HCT116 (cell line): ENCODE measurements at regions not wholly inside any gene's neighbourhood (a gene's known extent, or its start where the extent isn't known, plus 50 kb on each side); places are given as distances from the start of the nearest gene placed in this dataset.

Experiments used
- ATAC-seq: fragments of 200-7000 bp; cut with Tn5 transposase; 2 replicates; pipeline ENCODE4 v1.9.1; 2020; ENCODE audit warnings: mild to moderate bottlenecking, moderate library complexity
- BruUV-seq: library from RNA; stranded (reverse); fragments of 400-500 nt; replicated peaks from 2 replicates; lab custom pipeline; 2021; lab: Mats Ljungman, UMichigan
- CTCF ChIA-PET: fragments of 300-600 bp; sonication (Branson Sonifier 250); formaldehyde crosslinking; loops from one replicate; lab custom pipeline; 2021; ENCODE audit warnings: antibody characterized with exemption; lab: Charles Lee
- POLR2A ChIA-PET: fragments of 300-600, 350-600 bp; sonication (Branson Sonifier 250); formaldehyde crosslinking; loops from one replicate; lab custom pipeline; 2021; ENCODE audit warnings: antibody characterized with exemption; lab: Charles Lee
- RAD21 ChIA-PET, 2 experiments: fragments of 300-600 bp; sonication (Branson Sonifier 250); formaldehyde crosslinking; loops; one replicate each; lab custom pipeline; 2023; ENCODE audit warnings: low total read pairs in 2 of 2; ENCODE audit not compliant: uncharacterized antibody in 2 of 2, unreplicated experiment in 2 of 2, low non-redundant PET in 1 of 2; lab: Charles Lee
- DNase-seq: peaks from one replicate; pipeline ENCODE4 v3.0.0-alpha.2; 2010; ENCODE audit warnings: low read depth, low spot score
- H2AFZ ChIP-seq: fragments of 200-600 bp; shearing (Covaris generic), sonication (generic); 2 replicates; pipeline ENCODE4 v1.6.1; 2017; ENCODE audit warnings: low read depth, mixed run types, mixed read lengths, antibody characterized with exemption, low read length; ENCODE audit not compliant: poor library complexity, severe bottlenecking
- H3K27ac ChIP-seq: 2 replicates; pipeline ENCODE4 v1.5.1; 2012; ENCODE audit warnings: low read depth, low read length
- H3K27me3 ChIP-seq: fragments of 200-600 bp; sonication (generic); 2 replicates; pipeline ENCODE4 v1.6.1; 2016; ENCODE audit warnings: mixed run types, low read length, mixed read lengths; ENCODE audit not compliant: insufficient read depth
- H3K36me3 ChIP-seq, 2 experiments: fragments of 200-500 bp in 1 of 2; fragments of 200-600 bp in 1 of 2; sonication (Bioruptor generic) in 1 of 2; sonication (generic) in 1 of 2; 2 replicates each; pipeline versions ENCODE4 v1.5.1 to v1.6.1; 2014 to 2016; ENCODE audit warnings: low read length in 2 of 2, inconsistent platforms in 1 of 2, mixed read lengths in 1 of 2, mixed run types in 1 of 2; ENCODE audit not compliant: insufficient read depth in 2 of 2, control insufficient read depth in 1 of 2
- H3K4me1 ChIP-seq, 2 experiments: fragments of 200-600 bp in 1 of 2; sonication (generic) in 1 of 2; 2 replicates each; pipeline versions ENCODE4 v1.5.1 to v1.6.1; 2012 to 2017; ENCODE audit warnings: low read length in 2 of 2, inconsistent platforms in 1 of 2, mild to moderate bottlenecking in 1 of 2, mixed read lengths in 1 of 2, mixed run types in 1 of 2, moderate library complexity in 1 of 2; ENCODE audit not compliant: insufficient read depth in 2 of 2, control insufficient read depth in 1 of 2
- H3K4me2 ChIP-seq: fragments of 200-600 bp; sonication (generic); 2 replicates; pipeline ENCODE4 v1.6.1; 2017; ENCODE audit warnings: mixed run types, low read length, mixed read lengths
- H3K4me3 ChIP-seq, 2 experiments: fragments of 200-600 bp in 1 of 2; sonication (generic) in 1 of 2; replicated peaks in 1 of 2; 2 replicates each; pipeline ENCODE4 v1.5.1; 2011 to 2016; ENCODE audit warnings: low read length in 2 of 2, control low read depth in 1 of 2, low read depth in 1 of 2, mild to moderate bottlenecking in 1 of 2, mixed read lengths in 1 of 2, mixed run types in 1 of 2
- H3K79me2 ChIP-seq: fragments of 200-600 bp; sonication (generic); 2 replicates; pipeline ENCODE4 v1.6.1; 2017; ENCODE audit warnings: mild to moderate bottlenecking, mixed run types, low read length, moderate library complexity, mixed read lengths; ENCODE audit not compliant: insufficient read depth
- H3K9ac ChIP-seq: fragments of 200-600 bp; sonication (generic); 2 replicates; pipeline ENCODE4 v1.6.1; 2016; ENCODE audit warnings: low read length, mixed read lengths
- H3K9me2 ChIP-seq: fragments of 200-600 bp; sonication (generic), shearing (Covaris generic); 2 replicates; pipeline ENCODE4 v1.6.1; 2017; ENCODE audit warnings: mixed run types, mild to moderate bottlenecking, moderate library complexity; ENCODE audit not compliant: insufficient read depth
- H3K9me3 ChIP-seq, 2 experiments: fragments of 200-500 bp in 1 of 2; fragments of 200-600 bp in 1 of 2; sonication (Bioruptor generic) in 1 of 2; sonication (generic) in 1 of 2; 2 replicates each; pipeline ENCODE4 v1.6.1; 2014 to 2017; ENCODE audit warnings: low read length in 2 of 2, mixed read lengths in 2 of 2, inconsistent platforms in 1 of 2, low read depth in 1 of 2, mild to moderate bottlenecking in 1 of 2, mixed run types in 1 of 2, moderate library complexity in 1 of 2; ENCODE audit not compliant: control insufficient read depth in 1 of 2, insufficient read depth in 1 of 2
- H4K20me1 ChIP-seq: fragments of 200-600 bp; sonication (generic), shearing (Covaris generic); 2 replicates; pipeline ENCODE4 v1.6.1; 2017; ENCODE audit warnings: mixed run types, mild to moderate bottlenecking, moderate library complexity; ENCODE audit not compliant: insufficient read depth
- CBX3 ChIP-seq: IDR thresholded peaks from 2 replicates; pipeline ENCODE4 v1.6.1; 2012; ENCODE audit warnings: low read depth
- CEBPB ChIP-seq: IDR thresholded peaks from 2 replicates; pipeline ENCODE4 v1.6.1; 2012; ENCODE audit warnings: low read depth
- CTCF ChIP-seq, 3 experiments: fragments of 200-600 bp in 1 of 3; sonication (generic) in 1 of 3; IDR thresholded peaks in 2 of 3; conservative IDR thresholded peaks in 1 of 3; 2 replicates each; pipeline ENCODE4 v1.5.1; 2012 to 2017; ENCODE audit warnings: low read depth in 2 of 3, low read length in 2 of 3, antibody characterized with exemption in 1 of 3, borderline replicate concordance in 1 of 3, control low read depth in 1 of 3, mild to moderate bottlenecking in 1 of 3, mixed read lengths in 1 of 3, mixed run types in 1 of 3, moderate library complexity in 1 of 3; ENCODE audit not compliant: insufficient read depth in 1 of 3
- EZH2 ChIP-seq: fragments of 200-600 bp; sonication (generic); IDR thresholded peaks from 2 replicates; pipeline ENCODE4 v1.6.1; 2017; ENCODE audit warnings: antibody characterized with exemption, mixed run types
- EZH2phosphoT487 ChIP-seq: fragments of 200-600 bp; IDR thresholded peaks from 2 replicates; pipeline ENCODE4 v1.6.1; 2018; ENCODE audit warnings: antibody characterized with exemption, borderline replicate concordance
- MAX ChIP-seq: IDR thresholded peaks from 2 replicates; pipeline ENCODE4 v1.6.1; 2012
- POLR2A ChIP-seq: IDR thresholded peaks from 2 replicates; pipeline ENCODE4 v1.7.0; 2011; ENCODE audit warnings: borderline replicate concordance; ENCODE audit not compliant: insufficient read depth, insufficient read length; ENCODE audit errors: extremely low read depth
- POLR2AphosphoS5 ChIP-seq: IDR thresholded peaks from 2 replicates; pipeline ENCODE4 v1.6.1; 2011; ENCODE audit warnings: mild to moderate bottlenecking, low read depth, low read length, moderate library complexity
- RAD21 ChIP-seq: IDR thresholded peaks from 2 replicates; pipeline ENCODE4 v1.6.1; 2012; ENCODE audit warnings: low read depth, mild to moderate bottlenecking
- SP1 ChIP-seq: IDR thresholded peaks from 2 replicates; pipeline ENCODE4 v1.6.1; 2012; ENCODE audit warnings: low read depth
- SRF ChIP-seq: IDR thresholded peaks from 2 replicates; pipeline ENCODE4 v1.6.1; 2012; ENCODE audit warnings: low read depth
- TCF7L2 ChIP-seq: IDR thresholded peaks from 2 replicates; pipeline ENCODE4 v1.7.0; 2011; ENCODE audit warnings: borderline replicate concordance, inconsistent platforms; ENCODE audit not compliant: insufficient read depth, insufficient read length; ENCODE audit errors: extremely low read depth
- YY1 ChIP-seq: IDR thresholded peaks from 2 replicates; pipeline ENCODE4 v1.6.1; 2011; ENCODE audit warnings: low read length, low read depth, moderate library complexity, mild to moderate bottlenecking; ENCODE audit not compliant: insufficient replicate concordance; ENCODE audit errors: extremely low read depth
- intact Hi-C: fragments of 100-400 bp; cut with micrococcal nuclease; formaldehyde crosslinking; loops from 2 replicates; pipeline ENCODE4 v1.10.0; 2022

GRCh38 chr3:144629381-144629780, 657.8 kb downstream of the DIPK2A start:
- TF ChIP-seq SRF (no peak), RAD21 (no peak), EZH2 (no peak), MAX (no peak), CBX3 (no peak), TCF7L2 (no peak), YY1 (no peak), CEBPB (no peak), EZH2phosphoT487 (no peak), CTCF (IDR thresholded peaks at IDR 0.05 in 2 of 3, conservative IDR thresholded peaks at IDR 0.05 in 1 of 3; ENCODE audit: borderline replicate concordance in 1 of 3, insufficient read depth in 1 of 3, low read depth in 2 of 3, low read length in 2 of 3) (no peak), POLR2A (no peak), SP1 (no peak), POLR2AphosphoS5 (no peak)
- TF ChIP-seq, all 23 proteins: peak for 0

More at GRCh38 chr3:144629381-144629780, 657.8 kb downstream of the DIPK2A start:
- intact Hi-C loops: no loop called here
- RAD21 ChIA-PET: no interaction called here
- POLR2A ChIA-PET: no interaction called here
- no peak overlapping the region for H3K27ac ChIP-seq
- no peaks in the 10 kb centered on the region for H3K4me1 ChIP-seq
- CTCF ChIA-PET: no interaction called here
- H3K4me2 ChIP-seq: no peak overlapping the region
- no peaks in the 10 kb centered on the region for H3K27me3 ChIP-seq
- H3K9me2 ChIP-seq: no peaks in the 10 kb centered on the region
- ATAC-seq: no peak
- H2AFZ ChIP-seq: no peak overlapping the region
- H3K9me3 ChIP-seq: no peaks in the 10 kb centered on the region
- DNase-seq: no peak
- no peaks in the 10 kb centered on the region for H3K36me3 ChIP-seq
- no peak overlapping the region for H3K9ac ChIP-seq
- no peaks in the 10 kb centered on the region for H3K79me2 ChIP-seq
- H4K20me1 ChIP-seq: no peaks in the 10 kb centered on the region
- H3K4me3 ChIP-seq: no peak overlapping the region
- no TSS peak for BruUV-seq
